ENCODE measurements at regions not wholly inside any gene's neighbourhood (a gene's known extent, or its start where the extent isn't known, plus 50 kb on each side); places are given as distances from the start of the nearest gene placed in this dataset.

DNA sequence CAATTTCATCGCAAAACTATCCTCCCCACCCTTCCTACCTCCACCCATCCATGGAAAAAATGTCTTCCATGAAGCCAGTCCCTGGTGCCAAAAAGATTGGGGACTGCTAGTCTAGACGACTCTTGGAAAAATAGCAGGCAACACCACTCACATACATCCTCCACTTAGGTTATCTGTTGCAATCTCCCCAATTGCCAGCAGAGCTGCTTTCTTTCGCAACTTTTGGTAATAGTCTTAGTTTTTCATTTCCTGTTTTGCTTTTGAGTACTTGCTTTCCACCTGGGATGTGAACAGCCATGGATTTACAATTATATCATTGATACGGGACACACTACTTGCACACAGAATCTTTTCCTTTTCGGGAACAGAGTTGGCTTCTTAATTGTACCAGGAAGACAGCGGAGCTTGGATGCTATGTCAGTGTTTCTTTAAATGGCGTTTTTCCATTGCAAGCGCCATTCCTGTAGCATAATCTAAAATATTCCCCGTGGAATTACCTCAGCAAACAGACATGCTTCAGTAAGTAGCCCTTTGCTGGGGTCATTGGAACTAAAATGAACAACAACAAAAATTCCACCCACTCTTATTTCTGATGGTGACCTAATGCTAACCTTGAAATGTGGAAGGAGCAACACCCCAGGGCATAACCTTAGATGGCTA, 183.3 kb upstream of the ADGRL2 start:
- no peaks in the 10 kb centered on the region for H3K36me3 ChIP-seq (replicated peaks; ENCODE audit: insufficient read depth, low read length)
- no peaks in the 10 kb centered on the region for H3F3A ChIP-seq (ENCODE audit: insufficient read depth, low read length)
- no peaks in the 10 kb centered on the region for H3K4me1 ChIP-seq (ENCODE audit: low read length)
- H3K4me2 ChIP-seq (ENCODE audit: low read depth, low read length): no peak overlapping the region
- H3K4me3 ChIP-seq (ENCODE audit: low read length): no peak overlapping the region
- no peaks in the 10 kb centered on the region for H4K20me1 ChIP-seq (ENCODE audit: insufficient read depth, low read length)
- no peak overlapping the region for H2AFZ ChIP-seq (ENCODE audit: low read length)
- no peaks in the 10 kb centered on the region for H3K79me2 ChIP-seq (ENCODE audit: low read length)
- H3K9ac ChIP-seq (ENCODE audit: low read length): no peak overlapping the region
- H3K9me3 ChIP-seq (replicated peaks; ENCODE audit: insufficient read depth, low read length): no peaks in the 10 kb centered on the region
- no peak overlapping the region for H3K27ac ChIP-seq (ENCODE audit: low read length)
- H3K9me2 ChIP-seq (replicated peaks; ENCODE audit: insufficient read depth, low read length): no peaks in the 10 kb centered on the region
- TF ChIP-seq EZH2 (optimal IDR thresholded peaks at IDR 0.05; ENCODE audit: low read depth, low read length): no peak
- TF ChIP-seq, protein P1, sequence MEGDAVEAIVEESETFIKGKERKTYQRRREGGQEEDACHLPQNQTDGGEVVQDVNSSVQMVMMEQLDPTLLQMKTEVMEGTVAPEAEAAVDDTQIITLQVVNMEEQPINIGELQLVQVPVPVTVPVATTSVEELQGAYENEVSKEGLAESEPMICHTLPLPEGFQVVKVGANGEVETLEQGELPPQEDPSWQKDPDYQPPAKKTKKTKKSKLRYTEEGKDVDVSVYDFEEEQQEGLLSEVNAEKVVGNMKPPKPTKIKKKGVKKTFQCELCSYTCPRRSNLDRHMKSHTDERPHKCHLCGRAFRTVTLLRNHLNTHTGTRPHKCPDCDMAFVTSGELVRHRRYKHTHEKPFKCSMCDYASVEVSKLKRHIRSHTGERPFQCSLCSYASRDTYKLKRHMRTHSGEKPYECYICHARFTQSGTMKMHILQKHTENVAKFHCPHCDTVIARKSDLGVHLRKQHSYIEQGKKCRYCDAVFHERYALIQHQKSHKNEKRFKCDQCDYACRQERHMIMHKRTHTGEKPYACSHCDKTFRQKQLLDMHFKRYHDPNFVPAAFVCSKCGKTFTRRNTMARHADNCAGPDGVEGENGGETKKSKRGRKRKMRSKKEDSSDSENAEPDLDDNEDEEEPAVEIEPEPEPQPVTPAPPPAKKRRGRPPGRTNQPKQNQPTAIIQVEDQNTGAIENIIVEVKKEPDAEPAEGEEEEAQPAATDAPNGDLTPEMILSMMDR (IDR thresholded peaks at IDR 0.05; ENCODE audit: low read length): no peak
- TF ChIP-seq EZH2phosphoT487 (IDR thresholded peaks at IDR 0.05; ENCODE audit: low read length): no peak
- no peaks in the 10 kb centered on the region for H3K27me3 ChIP-seq (replicated peaks; ENCODE audit: insufficient read depth, low read length)
- no peak for DNase-seq

- no peaks in the 10 kb centered on the region for H3K4me1 ChIP-seq (ENCODE audit: low read length)
- no peak for DNase-seq
- H3K9me3 ChIP-seq (replicated peaks; ENCODE audit: insufficient read depth, low read length): no peaks in the 10 kb centered on the region
- H3K9ac ChIP-seq (ENCODE audit: low read length): no peak overlapping the region
- H3F3A ChIP-seq (ENCODE audit: insufficient read depth, low read length): no peaks in the 10 kb centered on the region
- H2AFZ ChIP-seq (ENCODE audit: low read length): no peak overlapping the region
- no peak overlapping the region for H3K4me3 ChIP-seq (ENCODE audit: low read length)
- H3K36me3 ChIP-seq (replicated peaks; ENCODE audit: insufficient read depth, low read length): no peaks in the 10 kb centered on the region
- no peak for TF ChIP-seq EZH2phosphoT487 (IDR thresholded peaks at IDR 0.05; ENCODE audit: low read length)
- H3K4me2 ChIP-seq (ENCODE audit: low read depth, low read length): no peak overlapping the region
- no peaks in the 10 kb centered on the region for H3K79me2 ChIP-seq (ENCODE audit: low read length)
- no peaks in the 10 kb centered on the region for H3K9me2 ChIP-seq (replicated peaks; ENCODE audit: insufficient read depth, low read length)
- H3K27me3 ChIP-seq (replicated peaks; ENCODE audit: insufficient read depth, low read length): no peaks in the 10 kb centered on the region
- no peaks in the 10 kb centered on the region for H4K20me1 ChIP-seq (ENCODE audit: insufficient read depth, low read length)
- no peak overlapping the region for H3K27ac ChIP-seq (ENCODE audit: low read length)
Observed at GRCh38 chr1:81613803-81614202, 186.9 kb upstream of the ADGRL2 start.

DNA sequence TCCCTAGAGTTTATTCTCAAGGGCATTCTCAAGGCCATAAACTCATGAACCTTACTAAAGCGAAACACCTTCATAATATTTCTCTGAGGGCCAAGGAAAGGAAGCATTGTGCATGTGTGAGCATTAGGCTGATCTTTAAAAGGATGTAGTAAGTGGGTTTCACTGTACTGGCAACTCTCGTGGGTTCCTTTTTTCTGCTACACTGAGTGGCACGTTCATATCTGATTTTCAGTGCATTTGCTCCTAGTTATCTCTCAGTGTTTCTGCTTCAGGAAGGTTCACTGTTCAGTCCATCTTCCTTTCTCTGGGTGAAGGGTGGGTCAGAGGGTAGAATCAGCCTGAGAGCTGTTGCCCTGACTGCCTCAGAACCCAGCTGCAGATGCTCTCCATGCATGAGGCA, 192.8 kb upstream of the ADGRL2 start:
- no peak overlapping the region for H3K4me3 ChIP-seq (ENCODE audit: low read length)
- H3K9me2 ChIP-seq (replicated peaks; ENCODE audit: insufficient read depth, low read length): no peaks in the 10 kb centered on the region
- H3K36me3 ChIP-seq (replicated peaks; ENCODE audit: insufficient read depth, low read length): no peaks in the 10 kb centered on the region
- no peaks in the 10 kb centered on the region for H3K27me3 ChIP-seq (replicated peaks; ENCODE audit: insufficient read depth, low read length)
- no peaks in the 10 kb centered on the region for H3K79me2 ChIP-seq (ENCODE audit: low read length)
- no peaks in the 10 kb centered on the region for H4K20me1 ChIP-seq (ENCODE audit: insufficient read depth, low read length)
- H3K9ac ChIP-seq (ENCODE audit: low read length): no peak overlapping the region
- no peak overlapping the region for H3K27ac ChIP-seq (ENCODE audit: low read length)
- H3K4me1 ChIP-seq (ENCODE audit: low read length): no peaks in the 10 kb centered on the region
- DNase-seq: no peak
- H3K9me3 ChIP-seq (replicated peaks; ENCODE audit: insufficient read depth, low read length): no peaks in the 10 kb centered on the region
- TF ChIP-seq EZH2phosphoT487 (IDR thresholded peaks at IDR 0.05; ENCODE audit: low read length): no peak
- no peak for TF ChIP-seq EZH2 (optimal IDR thresholded peaks at IDR 0.05; ENCODE audit: low read depth, low read length)
- TF ChIP-seq, protein P1 (IDR thresholded peaks at IDR 0.05; ENCODE audit: low read length): no peak
- H2AFZ ChIP-seq (ENCODE audit: low read length): no peak overlapping the region
- H3F3A ChIP-seq (ENCODE audit: insufficient read depth, low read length): no peaks in the 10 kb centered on the region
- no peak overlapping the region for H3K4me2 ChIP-seq (ENCODE audit: low read depth, low read length)

DNA sequence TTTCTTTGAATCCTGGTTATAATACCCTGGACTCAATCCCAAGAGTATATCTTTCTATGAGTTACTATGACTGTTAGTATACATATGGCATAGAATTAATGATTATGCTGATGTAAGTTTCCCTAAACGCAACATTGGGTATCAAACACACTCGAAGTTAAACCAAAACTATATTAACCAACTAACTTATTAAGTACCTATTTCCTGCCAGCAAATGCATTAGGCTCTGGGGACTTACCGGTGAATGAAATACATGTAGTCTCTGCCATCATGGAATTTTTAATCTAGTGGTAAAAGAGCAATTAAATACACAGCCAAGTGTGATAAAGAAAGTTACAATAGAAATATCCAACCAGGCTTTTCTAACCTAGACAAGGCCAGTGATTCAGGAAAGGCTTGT, 193.6 kb upstream of the ADGRL2 start:
- Histone ChIP-seq H2AFZ (ENCODE audit: low read length) (no peak overlapping the region), H4K20me1 (ENCODE audit: insufficient read depth, low read length) (no peaks in the 10 kb centered on the region), H3K27ac (ENCODE audit: low read length) (no peak overlapping the region), H3K4me3 (ENCODE audit: low read length) (no peak overlapping the region), H3K4me2 (ENCODE audit: low read depth, low read length) (no peak overlapping the region), H3K27me3 (replicated peaks; ENCODE audit: insufficient read depth, low read length) (no peaks in the 10 kb centered on the region), H3K4me1 (ENCODE audit: low read length) (no peaks in the 10 kb centered on the region), H3K36me3 (replicated peaks; ENCODE audit: insufficient read depth, low read length) (no peaks in the 10 kb centered on the region), H3K9me3 (replicated peaks; ENCODE audit: insufficient read depth, low read length) (no peaks in the 10 kb centered on the region), H3K9me2 (replicated peaks; ENCODE audit: insufficient read depth, low read length) (no peaks in the 10 kb centered on the region), H3K9ac (ENCODE audit: low read length) (no peak overlapping the region), H3K79me2 (ENCODE audit: low read length) (no peaks in the 10 kb centered on the region), H3F3A (ENCODE audit: insufficient read depth, low read length) (no peaks in the 10 kb centered on the region)
- DNase-seq: no peak
- TF ChIP-seq EZH2 (optimal IDR thresholded peaks at IDR 0.05; ENCODE audit: low read depth, low read length) (no peak), EZH2phosphoT487 (IDR thresholded peaks at IDR 0.05; ENCODE audit: low read length) (no peak)
- TF ChIP-seq, protein P1 (IDR thresholded peaks at IDR 0.05; ENCODE audit: low read length): no peak

All from MM.1S (cell line).